NCI-H69 (cell line): ENCODE measurements at regions not wholly inside any gene's neighbourhood (a gene's known extent, or its start where the extent isn't known, plus 50 kb on each side); places are given as distances from the start of the nearest gene placed in this dataset.
"Not testable (repeated sequence)": the region's sequence is repeated elsewhere in the genome, so short reads cannot be mapped to it uniquely, and the experiment has no call there.

Experiments
- DNase-seq: peaks from one replicate; lab custom pipeline; 2025; lab: John Stamatoyannopoulos, UW

GRCh38 chr1:211890091-211890995, 59.8 kb upstream of the LPGAT1 start:
- DNase-seq = not testable (repeated sequence)

GRCh38 chr1:211889307-211890090, 58.9 kb upstream of the LPGAT1 start:
- DNase-seq = not testable (repeated sequence)

GRCh38 chr1:211886551-211886950, 56.0 kb upstream of the LPGAT1 start:
- no peak for DNase-seq

DNA sequence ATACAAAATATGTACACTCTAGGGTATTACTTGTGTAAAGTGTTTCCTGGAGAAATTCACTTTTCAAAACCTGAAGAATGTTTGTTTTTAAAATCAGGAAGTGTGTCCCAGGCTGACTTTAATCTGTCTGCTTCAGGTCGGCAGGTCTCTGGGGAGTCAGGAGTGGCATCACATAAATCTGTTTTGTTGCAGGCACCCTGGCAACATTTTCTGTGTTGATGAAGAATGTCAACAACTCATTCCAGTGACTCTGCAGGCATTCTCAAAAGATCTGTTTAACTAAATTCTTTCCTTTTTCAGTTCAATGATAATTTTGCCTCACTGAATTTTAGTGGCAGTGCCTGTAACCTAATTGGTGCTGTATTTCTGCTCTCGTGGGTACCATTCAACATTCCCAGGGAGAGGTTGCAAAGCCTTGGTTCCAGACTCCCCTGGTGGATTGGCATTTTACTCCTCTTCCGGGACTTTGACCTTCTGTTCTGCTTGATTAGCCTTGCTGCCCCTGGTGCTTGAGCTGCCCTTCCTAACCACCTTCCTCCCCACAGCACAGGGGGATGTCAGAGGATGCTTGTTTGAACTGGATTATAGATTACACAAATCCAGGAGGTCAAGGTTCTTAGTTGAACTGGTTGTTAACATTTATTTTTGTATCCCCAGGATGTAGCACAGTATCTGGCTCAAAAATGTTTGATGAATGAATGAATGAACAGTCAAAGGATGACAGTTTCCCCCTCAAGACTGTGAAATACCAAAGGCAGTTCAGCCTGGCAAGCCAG, 55.4 kb upstream of the LPGAT1 start:
- DNase-seq = peak; percentile 46

DNA sequence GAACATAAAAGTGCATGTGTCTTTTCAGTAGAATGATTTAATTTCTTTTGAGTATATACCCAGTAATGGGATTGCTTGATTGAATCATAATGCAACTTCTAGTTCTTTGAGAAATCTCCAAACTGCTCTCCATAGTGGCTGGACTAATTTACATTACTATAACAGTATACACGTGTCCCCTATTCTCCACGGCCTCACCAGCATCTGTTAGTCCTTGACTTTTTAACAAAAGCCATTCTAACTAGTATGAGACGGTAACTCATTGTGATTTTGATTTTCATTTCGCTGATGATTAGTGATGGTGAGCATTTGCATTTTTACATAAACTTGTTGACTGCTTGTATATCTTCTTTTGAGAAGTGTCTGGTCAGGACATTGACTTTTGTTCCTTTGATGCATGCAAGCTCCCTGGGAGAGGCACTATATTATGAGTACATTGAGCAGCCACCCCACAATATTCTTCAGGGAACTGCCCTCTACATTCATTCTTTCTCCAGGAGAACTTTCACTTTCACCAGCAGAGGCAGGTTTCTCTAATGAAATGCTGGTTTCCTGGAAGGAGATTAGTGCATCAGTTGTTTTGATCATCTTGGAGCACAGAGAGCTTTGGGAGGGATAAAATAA, 51.9 kb upstream of the LPGAT1 start:
- no peak for DNase-seq
